ENCODE measurements at regions not wholly inside any gene's neighbourhood (a gene's known extent, or its start where the extent isn't known, plus 50 kb on each side); places are given as distances from the start of the nearest gene placed in this dataset.

DNA sequence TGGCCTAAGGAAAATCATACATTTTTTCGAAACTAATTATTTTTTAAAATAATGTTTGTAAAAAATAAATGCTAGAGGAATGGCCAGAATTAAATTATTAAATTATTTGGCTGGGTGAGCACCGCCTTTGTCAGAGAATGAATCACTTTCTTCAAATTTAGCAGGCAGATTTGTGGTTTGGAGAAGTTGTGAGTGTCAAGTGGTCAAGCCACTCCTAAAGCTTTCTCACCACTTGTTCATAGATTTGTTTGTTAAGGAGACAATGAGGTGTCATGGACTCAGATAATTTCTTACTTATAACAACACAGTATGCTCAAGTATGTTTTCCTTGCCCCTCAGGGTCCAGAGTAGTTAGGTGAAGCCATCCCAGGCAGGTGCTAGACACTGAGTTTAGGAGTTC is 196.2 kb downstream of the TUSC7 start:
- H3K4me3 ChIP-seq (ENCODE audit: control insufficient read depth, low read depth, low read length) = no peak overlapping the region
- no peak for DNase-seq (ENCODE audit: low read depth)
- no peak for TF ChIP-seq CTCF (IDR thresholded peaks at IDR 0.05; ENCODE audit: control insufficient read depth, insufficient read depth, low read depth, low read length, missing control alignments)

DNA sequence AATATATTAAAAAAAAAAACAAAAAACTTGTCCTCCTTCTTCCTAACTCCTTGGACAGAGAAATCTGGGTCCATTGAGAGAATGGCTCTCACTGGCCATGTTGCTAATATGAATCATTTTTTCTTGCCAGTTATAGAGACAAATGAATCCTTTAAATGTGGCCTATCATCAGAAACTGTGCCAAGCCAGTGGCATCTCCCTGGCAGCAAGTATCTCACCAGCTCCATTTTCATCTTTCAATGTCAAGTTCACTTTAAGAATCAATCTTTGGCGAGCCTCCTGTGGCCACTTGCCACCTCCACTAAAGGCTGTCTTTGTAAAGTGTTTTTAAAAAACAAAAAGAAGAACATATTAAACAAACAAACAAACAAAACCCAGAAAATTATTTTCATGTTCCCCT is 202.5 kb downstream of the TUSC7 start:
- no peak for TF ChIP-seq CTCF (IDR thresholded peaks at IDR 0.05; ENCODE audit: control insufficient read depth, insufficient read depth, low read depth, low read length, missing control alignments)
- no peak for DNase-seq (ENCODE audit: low read depth)
- no peak overlapping the region for H3K4me3 ChIP-seq (ENCODE audit: control insufficient read depth, low read depth, low read length)

- TF ChIP-seq CTCF (IDR thresholded peaks at IDR 0.05; ENCODE audit: control insufficient read depth, insufficient read depth, low read depth, low read length, missing control alignments) = no peak
- no peak for DNase-seq (ENCODE audit: low read depth)
- H3K4me3 ChIP-seq (ENCODE audit: control insufficient read depth, low read depth, low read length) = no peak overlapping the region
These were observed 204.4 kb downstream of the TUSC7 start for GRCh38 chr3:116914004-116914403.

DNA sequence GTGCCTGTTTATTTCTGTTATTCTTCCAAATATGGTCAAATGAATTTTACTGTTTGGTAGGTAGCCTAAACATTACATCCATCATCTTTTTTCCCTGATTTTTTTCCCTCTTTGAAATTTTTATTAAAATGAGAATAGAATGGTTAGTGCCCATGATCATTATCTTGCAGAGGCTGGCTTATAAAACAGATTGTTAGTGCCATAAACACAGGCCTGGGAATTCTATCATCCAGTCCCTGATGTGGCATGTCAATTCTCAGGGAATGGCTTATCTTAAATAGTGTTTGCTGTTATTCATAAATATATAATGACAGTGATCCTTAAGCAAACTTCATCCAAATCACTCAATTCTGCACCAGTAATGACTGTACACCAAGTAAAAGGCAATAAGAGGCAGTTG is 207.3 kb downstream of the TUSC7 start:
- no peak overlapping the region for H3K4me3 ChIP-seq (ENCODE audit: control insufficient read depth, low read depth, low read length)
- TF ChIP-seq CTCF (IDR thresholded peaks at IDR 0.05; ENCODE audit: control insufficient read depth, insufficient read depth, low read depth, low read length, missing control alignments) = no peak

GRCh38 chr3:116920826-116921610 is 211.4 kb downstream of the TUSC7 start:
- DNase-seq (ENCODE audit: low read depth) = no peak
- no peak for TF ChIP-seq CTCF (IDR thresholded peaks at IDR 0.05; ENCODE audit: control insufficient read depth, insufficient read depth, low read depth, low read length, missing control alignments)
- H3K4me3 ChIP-seq (ENCODE audit: control insufficient read depth, low read depth, low read length) = no peak overlapping the region

More for the DNA sequence above, 207.3 kb downstream of the TUSC7 start:
- no peak for DNase-seq (ENCODE audit: low read depth)

DNA sequence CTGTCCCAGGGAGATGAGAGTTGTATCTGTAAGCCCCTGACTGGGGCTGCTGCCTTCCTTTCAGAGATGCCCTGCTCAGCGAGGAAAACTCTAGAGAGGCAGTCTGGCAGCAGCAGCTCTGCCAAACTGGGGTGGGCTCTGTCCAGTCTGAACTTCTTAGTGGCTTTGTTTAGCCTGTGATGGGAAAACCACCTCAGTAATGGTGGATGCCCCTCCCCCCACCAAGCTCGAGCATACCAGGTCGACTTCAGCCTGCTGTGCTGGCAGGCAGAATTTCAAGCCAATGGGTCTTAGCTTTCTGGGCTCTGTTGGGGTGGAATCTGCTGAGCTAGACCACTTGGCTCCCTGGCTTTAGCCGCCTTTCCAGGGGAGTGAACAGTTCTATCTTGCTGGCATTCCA is 218.3 kb downstream of the TUSC7 start:
- H3K4me3 ChIP-seq (ENCODE audit: control insufficient read depth, low read depth, low read length) = no peak overlapping the region
- no peak for DNase-seq (ENCODE audit: low read depth)
- no peak for TF ChIP-seq CTCF (IDR thresholded peaks at IDR 0.05; ENCODE audit: control insufficient read depth, insufficient read depth, low read depth, low read length, missing control alignments)
